Embryonic facial prominence (tissue), 1 donor: ENCODE measurements at regions not wholly inside any gene's neighbourhood (a gene's known extent, or its start where the extent isn't known, plus 50 kb on each side); places are given as distances from the start of the nearest gene placed in this dataset.
A peak's percentile ranks its signal among the peaks of the same experiment; 100 is the strongest.
"Not testable (repeated sequence)": the region's sequence is repeated elsewhere in the genome, so short reads cannot be mapped to it uniquely, and the experiment has no call there.

Experiments used
- DNase-seq: peaks from one replicate; pipeline ENCODE4 v3.0.0-alpha.2; 2016; ENCODE audit errors: extremely low spot score

- not testable (repeated sequence) for DNase-seq
These were observed 53.6 kb upstream of the PLGLB1 start for GRCh38 chr2:87075054-87075790.

- not testable (repeated sequence) for DNase-seq
These were observed 54.2 kb upstream of the PLGLB1 start for GRCh38 chr2:87075791-87076252.

GRCh38 chr2:87076253-87077123 lies 54.8 kb upstream of the PLGLB1 start:
- DNase-seq, result peak; percentile 39

GRCh38 chr2:87077124-87077446 lies 55.4 kb upstream of the PLGLB1 start:
- DNase-seq, result not testable (repeated sequence)

- DNase-seq, result not testable (repeated sequence)
These were observed 60.1 kb upstream of the PLGLB1 start for GRCh38 chr2:87081727-87082126.

- DNase-seq, result peak; percentile 5
These were observed 66.4 kb upstream of the PLGLB1 start for GRCh38 chr2:87088079-87088478.

GRCh38 chr2:87089401-87089800 lies 67.8 kb upstream of the PLGLB1 start:
- DNase-seq, result not testable (repeated sequence)

GRCh38 chr2:87093252-87093651 lies 71.6 kb upstream of the PLGLB1 start:
- not testable (repeated sequence) for DNase-seq

- DNase-seq, result not testable (repeated sequence)
These were observed 72.4 kb upstream of the PLGLB1 start for GRCh38 chr2:87093937-87094529.

GRCh38 chr2:87095804-87096203 lies 74.2 kb upstream of the PLGLB1 start:
- DNase-seq, result not testable (repeated sequence)

GRCh38 chr2:87128761-87129553 lies 107.3 kb upstream of the PLGLB1 start:
- DNase-seq, result not testable (repeated sequence)

GRCh38 chr2:87132577-87132976 lies 110.9 kb upstream of the PLGLB1 start:
- DNase-seq, result not testable (repeated sequence)

GRCh38 chr2:87151835-87152493 lies 130.3 kb upstream of the PLGLB1 start:
- DNase-seq, result not testable (repeated sequence)

- DNase-seq, result not testable (repeated sequence)
These were observed 152.8 kb upstream of the PLGLB1 start for GRCh38 chr2:87174454-87174853.

- not testable (repeated sequence) for DNase-seq
These were observed 161.7 kb upstream of the PLGLB1 start for GRCh38 chr2:87183373-87183772.

- not testable (repeated sequence) for DNase-seq
These were observed 162.6 kb upstream of the PLGLB1 start for GRCh38 chr2:87184260-87184659.

- DNase-seq, result not testable (repeated sequence)
These were observed 167.6 kb upstream of the PLGLB1 start for GRCh38 chr2:87189214-87189613.

GRCh38 chr2:87193336-87193735 lies 171.7 kb upstream of the PLGLB1 start:
- not testable (repeated sequence) for DNase-seq

GRCh38 chr2:87194254-87194999 lies 172.8 kb upstream of the PLGLB1 start:
- not testable (repeated sequence) for DNase-seq

- not testable (repeated sequence) for DNase-seq
These were observed 175.2 kb upstream of the PLGLB1 start for GRCh38 chr2:87196720-87197388.
